ENCODE measurements at regions not wholly inside any gene's neighbourhood (a gene's known extent, or its start where the extent isn't known, plus 50 kb on each side); places are given as distances from the start of the nearest gene placed in this dataset.

- Mint-ChIP-seq H3K36me3 (ENCODE audit: unreplicated experiment) (peaks cover 16% of the 10 kb centered on the region), H3K4me3 (ENCODE audit: unreplicated experiment) (no peak overlapping the region), H3K27ac (ENCODE audit: unreplicated experiment) (no peak overlapping the region), H3K4me1 (ENCODE audit: low read depth, unreplicated experiment) (no peaks in the 10 kb centered on the region), H3K27me3 (ENCODE audit: unreplicated experiment) (no peaks in the 10 kb centered on the region), H3K9me3 (ENCODE audit: unreplicated experiment) (peaks cover 5% of the 10 kb centered on the region)
- DNase-seq = no peak
- no peak for TF ChIP-seq CTCF (IDR thresholded peaks at IDR 0.05; ENCODE audit: partially characterized antibody, unreplicated experiment)
Measured at GRCh38 chr3:191997579-191998268, 536.8 kb downstream of the PYDC2 start.

GRCh38 chr3:192001218-192001617 lies 540.3 kb downstream of the PYDC2 start:
- H3K4me3 Mint-ChIP-seq (ENCODE audit: unreplicated experiment) = no peak overlapping the region
- no peaks in the 10 kb centered on the region for H3K36me3 Mint-ChIP-seq (ENCODE audit: unreplicated experiment)
- H3K9me3 Mint-ChIP-seq (ENCODE audit: unreplicated experiment) = no peaks in the 10 kb centered on the region
- no peaks in the 10 kb centered on the region for H3K4me1 Mint-ChIP-seq (ENCODE audit: low read depth, unreplicated experiment)
- no peak for DNase-seq
- no peak overlapping the region for H3K27ac Mint-ChIP-seq (ENCODE audit: unreplicated experiment)
- no peak for TF ChIP-seq CTCF (IDR thresholded peaks at IDR 0.05; ENCODE audit: partially characterized antibody, unreplicated experiment)
- no peaks in the 10 kb centered on the region for H3K27me3 Mint-ChIP-seq (ENCODE audit: unreplicated experiment)

GRCh38 chr3:192005989-192006388 lies 545.0 kb downstream of the PYDC2 start:
- H3K27me3 Mint-ChIP-seq (ENCODE audit: unreplicated experiment) = no peaks in the 10 kb centered on the region
- H3K4me3 Mint-ChIP-seq (ENCODE audit: unreplicated experiment) = no peak overlapping the region
- no peak for DNase-seq
- TF ChIP-seq CTCF (IDR thresholded peaks at IDR 0.05; ENCODE audit: partially characterized antibody, unreplicated experiment) = no peak
- H3K27ac Mint-ChIP-seq (ENCODE audit: unreplicated experiment) = no peak overlapping the region
- no peaks in the 10 kb centered on the region for H3K4me1 Mint-ChIP-seq (ENCODE audit: low read depth, unreplicated experiment)
- H3K36me3 Mint-ChIP-seq (ENCODE audit: unreplicated experiment) = no peaks in the 10 kb centered on the region
- H3K9me3 Mint-ChIP-seq (ENCODE audit: unreplicated experiment) = no peaks in the 10 kb centered on the region

- no peaks in the 10 kb centered on the region for H3K27me3 Mint-ChIP-seq (ENCODE audit: unreplicated experiment)
- no peaks in the 10 kb centered on the region for H3K4me1 Mint-ChIP-seq (ENCODE audit: low read depth, unreplicated experiment)
- H3K27ac Mint-ChIP-seq (ENCODE audit: unreplicated experiment) = no peak overlapping the region
- no peak overlapping the region for H3K4me3 Mint-ChIP-seq (ENCODE audit: unreplicated experiment)
- no peaks in the 10 kb centered on the region for H3K9me3 Mint-ChIP-seq (ENCODE audit: unreplicated experiment)
- TF ChIP-seq CTCF (IDR thresholded peaks at IDR 0.05; ENCODE audit: partially characterized antibody, unreplicated experiment) = no peak
- no peak for DNase-seq
- H3K36me3 Mint-ChIP-seq (ENCODE audit: unreplicated experiment) = no peaks in the 10 kb centered on the region
Measured at GRCh38 chr3:192009903-192010302, 548.9 kb downstream of the PYDC2 start.

GRCh38 chr3:192010490-192010889 lies 549.5 kb downstream of the PYDC2 start:
- no peak overlapping the region for H3K4me3 Mint-ChIP-seq (ENCODE audit: unreplicated experiment)
- H3K4me1 Mint-ChIP-seq (ENCODE audit: low read depth, unreplicated experiment) = no peaks in the 10 kb centered on the region
- no peaks in the 10 kb centered on the region for H3K27me3 Mint-ChIP-seq (ENCODE audit: unreplicated experiment)
- no peak for DNase-seq
- no peaks in the 10 kb centered on the region for H3K9me3 Mint-ChIP-seq (ENCODE audit: unreplicated experiment)
- no peak overlapping the region for H3K27ac Mint-ChIP-seq (ENCODE audit: unreplicated experiment)
- no peak for TF ChIP-seq CTCF (IDR thresholded peaks at IDR 0.05; ENCODE audit: partially characterized antibody, unreplicated experiment)
- no peaks in the 10 kb centered on the region for H3K36me3 Mint-ChIP-seq (ENCODE audit: unreplicated experiment)
